IMR-90 (cell line): ENCODE measurements at regions not wholly inside any gene's neighbourhood (a gene's known extent, or its start where the extent isn't known, plus 50 kb on each side); places are given as distances from the start of the nearest gene placed in this dataset.

Experiments
- ATAC-seq: fragments of 200-7000 bp; cut with Tn5 transposase; 2 replicates; pipeline ENCODE4 v1.9.1; 2020; ENCODE audit warnings: low read depth, mild to moderate bottlenecking, moderate library complexity
- BruUV-seq: library from RNA; stranded (reverse); fragments of 400-500 nt; replicated peaks from 2 replicates; lab custom pipeline; 2021; lab: Mats Ljungman, UMichigan
- CTCF ChIA-PET: fragments of 300-600 bp; formaldehyde crosslinking; extraction: SDS; loops from one replicate; lab custom pipeline; 2021; ENCODE audit warnings: antibody characterized with exemption; lab: Yijun Ruan, JAX
- POLR2A ChIA-PET: fragments of 300-600 bp; sonication (Branson Sonifier 250); formaldehyde crosslinking; loops from one replicate; lab custom pipeline; 2022; ENCODE audit warnings: antibody characterized with exemption; ENCODE audit not compliant: unreplicated experiment; lab: Charles Lee
- DNase-seq: peaks from one replicate; pipeline ENCODE4 v3.0.0; 2013
- H2AFZ ChIP-seq: replicated peaks from 2 replicates; pipeline ENCODE3; 2013; ENCODE audit warnings: low read length, mild to moderate bottlenecking; ENCODE audit not compliant: poor library complexity
- H2AK5ac ChIP-seq: 2 replicates; pipeline ENCODE4 v1.6.1; 2013; ENCODE audit warnings: low read depth, low read length, inconsistent platforms
- H2AK9ac ChIP-seq: replicated peaks from 2 replicates; pipeline ENCODE3; 2013; ENCODE audit warnings: mild to moderate bottlenecking, low read depth, low read length, moderate library complexity; ENCODE audit not compliant: poor library complexity
- H2BK120ac ChIP-seq: 2 replicates; pipeline ENCODE4 v1.6.1; 2013; ENCODE audit warnings: low read depth, low read length, inconsistent platforms
- H2BK15ac ChIP-seq: 3 replicates; pipeline ENCODE4 v1.6.1; 2013; ENCODE audit warnings: low read depth, low read length, inconsistent platforms
- H2BK20ac ChIP-seq: 2 replicates; pipeline ENCODE4 v1.6.1; 2013; ENCODE audit warnings: low read depth, mild to moderate bottlenecking, inconsistent platforms, low read length, moderate library complexity
- H2BK5ac ChIP-seq: 2 replicates; pipeline ENCODE4 v1.6.1; 2013; ENCODE audit warnings: mild to moderate bottlenecking, low read depth, low read length, inconsistent platforms; ENCODE audit not compliant: poor library complexity, severe bottlenecking
- H3K14ac ChIP-seq: replicated peaks from 2 replicates; pipeline ENCODE4 v1.6.1; 2013; ENCODE audit warnings: low read depth, low read length, inconsistent platforms
- H3K18ac ChIP-seq: 2 replicates; pipeline ENCODE4 v1.6.1; 2013; ENCODE audit warnings: low read depth, low read length, control low read depth
- H3K23ac ChIP-seq: 2 replicates; pipeline ENCODE4 v1.6.1; 2013; ENCODE audit warnings: low read depth, low read length, inconsistent platforms
- H3K27ac ChIP-seq: 2 replicates; pipeline ENCODE4 v1.5.1; 2013; ENCODE audit warnings: mild to moderate bottlenecking, control low read depth, low read length; ENCODE audit not compliant: insufficient read depth
- H3K27me3 ChIP-seq: 2 replicates; pipeline ENCODE4 v1.6.1; 2013; ENCODE audit warnings: low read length; ENCODE audit not compliant: control insufficient read depth, insufficient read depth
- H3K36me3 ChIP-seq: 2 replicates; pipeline ENCODE4 v1.6.1; 2013; ENCODE audit warnings: low read length, mixed read lengths; ENCODE audit not compliant: control insufficient read depth, insufficient read depth
- H3K4ac ChIP-seq: 2 replicates; pipeline ENCODE4 v1.6.1; 2013; ENCODE audit warnings: low read depth, low read length, inconsistent platforms
- H3K4me1 ChIP-seq: 2 replicates; pipeline ENCODE4 v1.6.1; 2013; ENCODE audit warnings: low read length, mixed read lengths; ENCODE audit not compliant: control insufficient read depth, insufficient read depth
- H3K4me2 ChIP-seq: 2 replicates; pipeline ENCODE4 v1.6.1; 2013; ENCODE audit warnings: low read depth, mild to moderate bottlenecking, control low read depth, low read length, moderate library complexity
- H3K4me3 ChIP-seq: 2 replicates; pipeline ENCODE4 v1.5.1; 2013; ENCODE audit warnings: low read depth, mild to moderate bottlenecking, control low read depth, low read length, moderate library complexity; ENCODE audit not compliant: insufficient read depth
- H3K56ac ChIP-seq: 2 replicates; pipeline ENCODE4 v1.6.1; 2013; ENCODE audit warnings: low read length, inconsistent platforms; ENCODE audit not compliant: insufficient read depth; ENCODE audit errors: extremely low read depth
- H3K79me1 ChIP-seq, 2 experiments: 2 replicates each; pipeline ENCODE4 v1.6.1; 2013; ENCODE audit warnings: low read length in 2 of 2, inconsistent platforms in 1 of 2, low read depth in 1 of 2
- H3K9ac ChIP-seq: 2 replicates; pipeline ENCODE4 v1.6.1; 2013; ENCODE audit warnings: low read depth, low read length, control low read depth
- H3K9me1 ChIP-seq: 2 replicates; pipeline ENCODE4 v1.6.1; 2013; ENCODE audit warnings: low read length, inconsistent platforms; ENCODE audit not compliant: insufficient read depth
- H3K9me3 ChIP-seq: 2 replicates; pipeline ENCODE4 v1.6.1; 2013; ENCODE audit warnings: low read length; ENCODE audit not compliant: control insufficient read depth, insufficient read depth
- H4K20me1 ChIP-seq: 2 replicates; pipeline ENCODE4 v1.6.1; 2013; ENCODE audit warnings: low read length, inconsistent platforms; ENCODE audit not compliant: insufficient read depth
- H4K5ac ChIP-seq: 2 replicates; pipeline ENCODE4 v1.6.1; 2013; ENCODE audit warnings: mild to moderate bottlenecking, low read depth, low read length, control low read depth
- H4K8ac ChIP-seq, 2 experiments: 2 replicates each; pipeline ENCODE4 v1.6.1; 2013; ENCODE audit warnings: low read depth in 2 of 2, low read length in 2 of 2, control low read depth in 1 of 2, inconsistent platforms in 1 of 2
- H4K91ac ChIP-seq: 2 replicates; pipeline ENCODE4 v1.6.1; 2013; ENCODE audit warnings: low read depth, low read length, inconsistent platforms; ENCODE audit not compliant: insufficient read depth
- BHLHE40 ChIP-seq: fragments of 150-350 bp; IDR thresholded peaks from 2 replicates; pipeline ENCODE4 v1.6.1; 2016; ENCODE audit warnings: mild to moderate bottlenecking, low read depth, low read length
- FOS ChIP-seq: fragments of 150-350 bp; IDR thresholded peaks from 2 replicates; pipeline ENCODE4 v1.6.1; 2016; ENCODE audit warnings: low read depth, low read length
- WGBS, 2 experiments: methylation state at CpG; one replicate each; pipeline versions ENCODE4 v1.1.5 to v1.1.7; 2013; ENCODE audit warnings: missing lambda C conversion rate in 2 of 2; ENCODE audit not compliant: insufficient read length in 1 of 2; ENCODE audit errors: extremely low coverage in 2 of 2; 5-methylcytosine and 5-hydroxymethylcytosine counted together
- dilution Hi-C: fragments of 300-500 bp; cut with HindIII; formaldehyde crosslinking; loops from one replicate; pipeline ENCODE4 v1.14.3; 2018; ENCODE audit warnings: low sequenced_read_pairs; ENCODE audit not compliant: unreplicated experiment
- in situ Hi-C: fragments of 300-500 bp; cut with MboI; formaldehyde crosslinking; loops from 3 replicates; pipeline ENCODE4 v1.14.3; 2019; ENCODE audit warnings: low sequenced_read_pairs, inconsistent platforms, mixed read lengths
- intact Hi-C: fragments of 100-400 bp; cut with micrococcal nuclease; formaldehyde crosslinking; loops from 2 replicates; pipeline ENCODE4 v1.10.0; 2022
- TF ChIP-seq, protein P1 (sequence below): fragments of 150-350 bp; IDR thresholded peaks from 2 replicates; pipeline ENCODE4 v1.6.1; 2017; ENCODE audit warnings: mild to moderate bottlenecking, antibody characterized with exemption, low read length, low read depth
- TF ChIP-seq, protein P2 (sequence below): fragments of 150-350 bp; IDR thresholded peaks from 2 replicates; pipeline ENCODE4 v1.6.1; 2016; ENCODE audit warnings: low read depth, mild to moderate bottlenecking, low read length, moderate library complexity, borderline replicate concordance

DNA sequence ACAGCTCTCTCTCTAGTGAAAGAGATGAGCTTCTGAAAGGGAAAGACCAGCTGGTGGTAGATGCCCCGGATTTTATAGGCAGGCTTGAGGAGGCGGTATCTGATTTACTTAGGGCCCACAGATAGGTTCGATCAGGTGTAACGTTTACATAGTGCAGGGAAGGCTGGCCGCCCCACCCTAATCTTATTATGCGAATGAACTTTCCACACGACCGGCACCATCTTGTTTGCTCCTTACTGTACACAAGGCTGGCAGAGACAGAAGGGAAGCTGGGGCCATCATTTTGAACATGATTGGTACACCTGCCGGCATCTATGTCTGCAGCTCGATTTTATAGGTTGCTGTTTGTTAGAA is 212.0 kb upstream of the JARID2 start:
- intact Hi-C loops, result no loop called here
- Histone ChIP-seq H4K8ac (no peak overlapping the region), H2AFZ (no peak overlapping the region), H4K91ac (no peak overlapping the region), H3K4me1 (no peaks in the 10 kb centered on the region), H3K56ac (no peak overlapping the region), H3K4ac (no peak overlapping the region), H4K5ac (no peak overlapping the region), H3K27me3 (no peaks in the 10 kb centered on the region; the same call in 1 of the 2 replicates), H3K9ac (no peak overlapping the region), H2BK5ac (no peak overlapping the region), H3K27ac (no peak overlapping the region), H3K23ac (no peak overlapping the region), H3K79me1 (no peaks in the 10 kb centered on the region), H2BK15ac (no peak overlapping the region), H2BK20ac (no peak overlapping the region), H2AK5ac (no peak overlapping the region), H3K4me2 (no peak overlapping the region), H4K20me1 (no peaks in the 10 kb centered on the region), H3K9me3 (no peaks in the 10 kb centered on the region), H3K14ac (no peak overlapping the region), H3K18ac (no peak overlapping the region), H2AK9ac (no peak overlapping the region), H3K9me1 (no peaks in the 10 kb centered on the region), H2BK120ac (no peak overlapping the region), H3K36me3 (no peaks in the 10 kb centered on the region), H3K4me3 (no peak overlapping the region)
- in situ Hi-C loops, result no loop called here
- dilution Hi-C loops, result no loop called here
- DNase-seq, result no peak
- no peak for ATAC-seq
- POLR2A ChIA-PET, result no interaction called here
- CTCF ChIA-PET, result no interaction called here
- no TSS peak for BruUV-seq
- whole genome bisulfite sequencing, 2 experiments, result 80% methylated on average over 1 of the region's 10 CpGs; no CpG with 5 or more reads in 1 of the 2 experiments
- TF ChIP-seq, protein P1, sequence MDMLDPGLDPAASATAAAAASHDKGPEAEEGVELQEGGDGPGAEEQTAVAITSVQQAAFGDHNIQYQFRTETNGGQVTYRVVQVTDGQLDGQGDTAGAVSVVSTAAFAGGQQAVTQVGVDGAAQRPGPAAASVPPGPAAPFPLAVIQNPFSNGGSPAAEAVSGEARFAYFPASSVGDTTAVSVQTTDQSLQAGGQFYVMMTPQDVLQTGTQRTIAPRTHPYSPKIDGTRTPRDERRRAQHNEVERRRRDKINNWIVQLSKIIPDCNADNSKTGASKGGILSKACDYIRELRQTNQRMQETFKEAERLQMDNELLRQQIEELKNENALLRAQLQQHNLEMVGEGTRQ, result no peak
- TF ChIP-seq BHLHE40 (no peak), FOS (no peak)
- TF ChIP-seq, protein P2, sequence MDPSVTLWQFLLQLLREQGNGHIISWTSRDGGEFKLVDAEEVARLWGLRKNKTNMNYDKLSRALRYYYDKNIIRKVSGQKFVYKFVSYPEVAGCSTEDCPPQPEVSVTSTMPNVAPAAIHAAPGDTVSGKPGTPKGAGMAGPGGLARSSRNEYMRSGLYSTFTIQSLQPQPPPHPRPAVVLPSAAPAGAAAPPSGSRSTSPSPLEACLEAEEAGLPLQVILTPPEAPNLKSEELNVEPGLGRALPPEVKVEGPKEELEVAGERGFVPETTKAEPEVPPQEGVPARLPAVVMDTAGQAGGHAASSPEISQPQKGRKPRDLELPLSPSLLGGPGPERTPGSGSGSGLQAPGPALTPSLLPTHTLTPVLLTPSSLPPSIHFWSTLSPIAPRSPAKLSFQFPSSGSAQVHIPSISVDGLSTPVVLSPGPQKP, result no peak
